Colon (tissue), 2 donors: ENCODE measurements at regions not wholly inside any gene's neighbourhood (a gene's known extent, or its start where the extent isn't known, plus 50 kb on each side); places are given as distances from the start of the nearest gene placed in this dataset.

Source experiments
- FAIRE-seq: peaks from 2 replicates; lab custom pipeline; 2012; peaks lifted over from hg19 to GRCh38; lab: Jason Lieb, UNC
- donor health status: control.
- donor health status: control.

GRCh38 chr20:11212272-11212671 lies 538.5 kb upstream of the JAG1 start:
- no peak for FAIRE-seq

DNA sequence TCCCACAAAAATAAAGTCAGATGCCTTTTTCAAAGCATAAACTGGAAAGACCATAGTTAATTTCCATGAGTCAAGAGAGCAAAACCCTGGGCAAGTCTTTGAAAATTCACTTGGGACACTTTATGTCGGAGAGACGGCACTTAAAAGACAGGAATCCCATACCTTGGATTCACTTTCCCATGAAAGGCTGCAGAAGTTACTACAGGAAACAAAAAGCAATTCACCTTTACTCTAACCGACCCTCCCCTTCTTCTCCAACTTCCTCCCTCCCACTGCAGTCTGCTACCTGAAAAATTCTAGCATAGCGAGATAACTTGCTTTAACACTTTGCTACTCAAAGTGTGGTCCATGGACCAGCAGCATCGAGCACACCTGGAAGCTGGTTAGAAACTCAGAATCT lies 539.1 kb upstream of the JAG1 start:
- FAIRE-seq = no peak

DNA sequence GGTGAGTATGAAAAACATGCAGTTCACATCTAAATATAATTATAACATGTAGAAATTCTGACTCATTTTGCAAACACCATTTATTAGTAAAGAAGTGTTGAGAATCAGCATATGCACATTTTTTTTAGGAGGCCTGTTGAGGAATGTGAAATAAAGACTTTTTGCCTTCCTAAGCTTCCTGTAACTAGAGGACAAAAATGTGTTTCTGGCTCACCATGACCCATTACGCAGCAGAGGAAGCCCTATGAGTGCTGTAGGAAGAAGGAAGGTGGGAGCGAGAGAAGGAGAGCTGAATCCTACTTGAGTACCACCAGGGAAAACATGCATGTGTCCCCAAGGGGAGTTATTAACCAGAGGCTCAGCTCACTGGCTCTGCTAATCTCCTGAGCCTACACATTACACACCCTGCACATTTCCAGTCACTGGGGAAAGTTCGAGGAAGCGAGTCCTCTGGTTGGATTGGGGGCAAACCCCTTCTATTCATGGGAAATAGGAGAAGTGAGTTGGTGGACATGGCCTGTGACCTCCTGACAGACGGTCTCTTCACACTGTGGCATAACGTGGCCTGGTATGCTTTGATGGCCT lies 540.5 kb upstream of the JAG1 start:
- FAIRE-seq = no peak

GRCh38 chr20:11216451-11217314 lies 542.9 kb upstream of the JAG1 start:
- FAIRE-seq = no peak

- no peak for FAIRE-seq
These were observed 543.8 kb upstream of the JAG1 start for GRCh38 chr20:11217326-11218172.

- FAIRE-seq = no peak
These were observed 544.4 kb upstream of the JAG1 start for GRCh38 chr20:11218173-11218680.

GRCh38 chr20:11219192-11219591 lies 545.4 kb upstream of the JAG1 start:
- FAIRE-seq = no peak

- no peak for FAIRE-seq
These were observed 547.2 kb upstream of the JAG1 start for GRCh38 chr20:11221046-11221445.

DNA sequence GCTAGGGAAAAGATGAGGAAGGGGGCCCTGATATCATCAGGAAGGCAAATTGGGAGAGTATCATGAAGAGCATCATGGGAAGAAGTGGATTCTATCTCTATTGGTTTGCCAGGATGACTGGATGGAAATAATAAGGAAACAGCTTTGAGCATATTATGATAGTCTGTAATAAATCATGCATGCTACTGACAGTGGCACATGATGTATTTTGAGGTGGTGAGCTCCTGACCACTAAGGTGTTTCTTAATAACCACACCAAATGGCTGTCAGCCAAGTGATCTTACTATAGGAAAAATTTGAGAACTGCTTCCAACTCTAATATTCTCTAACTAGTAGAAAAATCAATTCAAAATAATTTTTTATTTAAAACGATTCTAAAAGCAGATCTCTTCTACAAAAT lies 548.4 kb upstream of the JAG1 start:
- FAIRE-seq = no peak

- FAIRE-seq = no peak
These were observed 553.8 kb upstream of the JAG1 start for GRCh38 chr20:11227602-11228001.

DNA sequence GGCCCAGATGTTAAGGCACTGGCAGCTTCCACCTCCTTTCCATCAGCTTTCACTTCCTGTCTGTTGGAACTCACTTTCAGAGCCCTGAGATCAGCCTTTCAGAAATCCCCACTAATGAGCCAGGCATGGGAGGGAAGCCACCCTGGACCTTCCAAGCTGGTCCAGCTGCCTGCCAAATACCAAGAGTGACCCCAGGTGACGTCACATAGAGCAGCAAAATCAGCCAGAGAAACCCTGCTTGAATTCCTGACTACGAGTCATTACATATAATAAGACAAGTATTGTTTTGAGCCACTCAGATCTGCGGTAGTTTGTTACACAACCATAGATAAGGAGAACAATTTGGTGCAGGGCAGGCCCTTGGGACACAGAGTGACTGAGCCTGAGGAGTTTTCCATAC lies 556.0 kb upstream of the JAG1 start:
- FAIRE-seq = no peak

- FAIRE-seq = no peak
These were observed 557.2 kb upstream of the JAG1 start for GRCh38 chr20:11230999-11231398.

- FAIRE-seq = no peak
These were observed 558.2 kb upstream of the JAG1 start for GRCh38 chr20:11231742-11232648.

- FAIRE-seq = no peak
These were observed 559.1 kb upstream of the JAG1 start for GRCh38 chr20:11232896-11233295.

DNA sequence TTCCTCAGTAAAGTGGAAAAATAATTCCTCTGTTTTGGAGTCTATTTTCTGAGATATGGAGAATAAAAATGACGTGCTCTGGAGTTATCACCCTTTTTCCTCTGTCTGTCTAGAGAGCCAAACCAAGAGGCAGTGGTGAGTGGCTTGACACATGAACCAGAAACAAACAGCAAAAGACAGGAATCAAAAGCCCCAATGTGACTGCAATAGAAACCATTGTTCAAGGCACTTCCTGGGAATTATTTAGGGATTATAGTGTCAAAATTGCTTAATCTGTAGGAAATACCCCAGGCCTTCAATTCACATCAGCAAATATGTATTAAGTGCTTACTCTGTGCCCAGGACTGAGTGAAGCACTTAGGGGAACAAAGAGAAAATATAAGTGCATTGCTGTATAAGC lies 560.4 kb upstream of the JAG1 start:
- FAIRE-seq = no peak

DNA sequence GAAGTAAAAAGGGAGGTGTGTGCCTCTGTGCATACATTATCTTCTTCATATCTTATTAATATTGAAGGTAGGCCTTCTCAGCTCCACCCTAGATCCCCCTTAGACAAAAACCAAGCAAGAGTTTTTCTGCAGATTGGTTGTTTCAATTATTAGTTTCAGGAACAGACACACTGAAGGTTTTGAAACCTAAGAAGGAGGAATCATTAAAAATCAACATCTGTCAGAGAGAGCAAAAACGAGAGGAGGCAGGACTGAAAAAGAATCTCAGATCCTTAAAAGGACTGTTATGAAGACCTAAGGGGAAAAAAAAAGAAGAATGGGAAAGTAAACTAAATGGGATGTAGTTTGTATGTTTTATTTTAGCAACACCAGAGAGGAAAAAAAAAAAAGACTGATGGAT lies 560.8 kb upstream of the JAG1 start:
- no peak for FAIRE-seq

- no peak for FAIRE-seq
These were observed 561.3 kb upstream of the JAG1 start for GRCh38 chr20:11235058-11235457.

DNA sequence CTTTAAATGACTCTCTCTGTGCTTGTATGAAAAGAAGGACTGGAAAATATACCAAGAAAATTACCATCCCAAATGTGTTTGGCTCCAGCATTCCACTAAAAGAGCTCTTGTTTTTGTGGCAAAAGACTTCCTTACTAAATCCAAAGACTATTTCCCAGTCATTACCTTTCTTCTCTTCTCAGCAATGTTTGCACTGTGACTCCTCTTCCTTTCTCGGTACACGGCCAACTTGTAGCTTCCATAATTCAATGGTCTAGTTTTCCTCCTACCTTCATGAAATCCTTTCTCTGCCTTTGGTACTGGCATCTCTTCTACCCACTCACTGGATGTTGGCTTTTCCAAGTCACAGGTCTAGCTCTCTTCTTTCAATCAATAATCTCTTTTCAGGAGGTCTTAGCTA lies 568.5 kb upstream of the JAG1 start:
- no peak for FAIRE-seq

- FAIRE-seq = no peak
These were observed 571.6 kb upstream of the JAG1 start for GRCh38 chr20:11245431-11245830.

- FAIRE-seq = no peak
These were observed 572.5 kb upstream of the JAG1 start for GRCh38 chr20:11246251-11246775.
